ACC112 (cell line): ENCODE measurements at regions not wholly inside any gene's neighbourhood (a gene's known extent, or its start where the extent isn't known, plus 50 kb on each side); places are given as distances from the start of the nearest gene placed in this dataset.
"Not testable (repeated sequence)": the region's sequence is repeated elsewhere in the genome, so short reads cannot be mapped to it uniquely, and the experiment has no call there.

Source experiments
- H2AFZ ChIP-seq: fragments of 200-600 bp; sonication (generic); one replicate; pipeline ENCODE4 v1.6.0; 2017; ENCODE audit warnings: antibody characterized with exemption, low read length; ENCODE audit not compliant: unreplicated experiment
- H3K27ac ChIP-seq: fragments of 200-600 bp; sonication (generic); 2 replicates; pipeline ENCODE4 v1.5.1; 2014; ENCODE audit warnings: low read depth, mild to moderate bottlenecking, antibody characterized with exemption, low read length, moderate library complexity
- H3K27me3 ChIP-seq: fragments of 200-600 bp; sonication (generic); 2 replicates; pipeline ENCODE4 v1.6.1; 2014; ENCODE audit warnings: mild to moderate bottlenecking, antibody characterized with exemption, low read length, moderate library complexity, mixed read lengths; ENCODE audit not compliant: insufficient read depth
- H3K36me3 ChIP-seq: fragments of 200-600 bp; sonication (generic); 2 replicates; pipeline ENCODE4 v1.6.1; 2016; ENCODE audit warnings: mild to moderate bottlenecking, antibody characterized with exemption, low read length, moderate library complexity, mixed read lengths; ENCODE audit not compliant: insufficient read depth
- H3K4me1 ChIP-seq: fragments of 200-600 bp; sonication (generic); one replicate; pipeline ENCODE4 v1.6.1; 2016; ENCODE audit warnings: low read length, mixed read lengths; ENCODE audit not compliant: insufficient read depth, unreplicated experiment, control insufficient read depth
- H3K4me3 ChIP-seq: fragments of 200-600 bp; sonication (generic); 2 replicates; pipeline ENCODE4 v1.5.1; 2014; ENCODE audit warnings: mild to moderate bottlenecking, low read depth, low read length
- H3K79me2 ChIP-seq: fragments of 200-600 bp; sonication (generic); one replicate; pipeline ENCODE4 v1.6.0; 2016; ENCODE audit warnings: low read length; ENCODE audit not compliant: control insufficient read depth, unreplicated experiment, insufficient read depth

DNA sequence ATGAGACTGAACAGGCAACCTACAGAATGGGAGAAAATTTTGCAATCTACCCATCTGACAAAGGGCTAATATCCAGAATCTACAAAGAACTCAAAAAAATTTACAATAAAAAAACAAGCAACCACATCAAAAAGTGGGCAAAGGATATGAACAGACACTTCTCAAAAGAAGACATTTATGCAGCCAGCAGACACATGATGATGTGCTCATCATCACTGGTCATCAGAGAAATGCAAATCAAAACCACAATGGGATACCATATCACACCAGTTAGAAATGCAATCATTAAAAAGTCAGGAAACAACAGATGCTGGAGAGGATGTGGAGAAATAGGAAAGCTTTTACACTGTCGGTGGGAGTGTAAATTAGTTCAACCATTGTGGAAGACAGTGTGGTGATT lies 51.7 kb upstream of the PAXBP1 start:
- not testable (repeated sequence) for H3K27me3 ChIP-seq, H2AFZ ChIP-seq, H3K4me1 ChIP-seq, H3K4me3 ChIP-seq, H3K79me2 ChIP-seq, H3K27ac ChIP-seq, H3K36me3 ChIP-seq

DNA sequence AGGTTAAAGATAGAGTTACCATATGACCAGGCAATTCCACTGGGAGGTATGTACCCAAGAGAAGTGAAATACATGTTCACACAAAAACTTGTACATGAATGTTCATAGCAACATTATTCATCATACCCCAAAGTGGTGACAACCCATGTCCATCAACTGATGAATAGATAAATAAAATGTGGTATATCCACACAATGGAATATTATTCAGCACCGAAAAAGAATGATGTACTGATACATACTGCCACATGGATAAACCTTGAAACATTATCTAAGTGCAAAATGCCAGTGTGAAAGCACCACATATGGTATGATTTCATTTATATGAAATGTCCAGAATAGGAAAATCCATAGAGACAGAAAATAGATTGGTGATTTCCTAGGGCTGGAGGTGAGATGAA lies 53.4 kb upstream of the PAXBP1 start:
- Histone ChIP-seq H3K27ac (no peak overlapping the region), H3K4me1 (peaks cover 2% of the 10 kb centered on the region), H3K79me2 (no peaks in the 10 kb centered on the region), H3K4me3 (no peak overlapping the region), H3K36me3 (no peaks in the 10 kb centered on the region), H3K27me3 (no peaks in the 10 kb centered on the region), H2AFZ (no peak overlapping the region)

DNA sequence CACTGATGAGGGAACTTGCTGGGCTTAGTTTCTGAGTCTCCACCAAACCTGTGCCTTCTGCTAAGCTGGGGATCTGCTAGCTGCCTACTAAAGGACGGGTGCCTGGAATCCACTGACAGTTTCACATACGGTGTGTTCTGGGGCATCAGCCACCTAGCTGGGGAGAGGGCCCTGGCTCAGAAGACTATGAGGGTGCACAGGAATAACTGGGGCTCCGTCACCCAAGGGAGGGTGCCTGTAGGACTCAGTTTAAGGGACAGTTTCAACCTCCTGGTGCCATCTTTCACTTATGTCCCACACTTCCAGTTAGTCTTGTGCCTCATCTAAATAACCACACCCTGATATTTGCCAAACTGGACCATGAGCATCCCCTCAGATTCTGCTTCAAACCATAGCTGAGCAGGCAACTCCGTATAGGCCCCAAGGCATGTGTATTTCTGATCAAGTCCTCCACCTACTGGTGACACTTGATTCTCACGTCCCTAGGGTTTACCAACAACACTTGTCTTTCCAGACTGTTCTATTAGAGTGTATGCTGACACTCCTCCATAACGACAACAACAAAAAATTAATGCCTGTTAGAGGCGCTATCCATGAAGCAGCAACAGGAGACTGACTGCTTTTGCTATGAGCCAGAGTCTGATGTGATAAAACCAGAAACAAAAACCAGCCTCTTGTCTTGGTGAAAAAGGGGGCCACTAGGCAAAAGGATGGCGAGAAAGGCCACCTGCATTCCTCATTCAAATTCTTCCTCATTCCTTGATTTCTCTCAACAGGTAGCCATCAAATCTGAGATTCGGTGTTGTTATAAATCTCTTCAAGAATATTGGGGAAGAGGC lies 55.0 kb upstream of the PAXBP1 start:
- H2AFZ ChIP-seq: no peak overlapping the region
- no peak overlapping the region for H3K4me3 ChIP-seq
- no peaks in the 10 kb centered on the region; the same call in 1 of the 2 replicates for H3K27me3 ChIP-seq
- H3K36me3 ChIP-seq: no peaks in the 10 kb centered on the region
- H3K4me1 ChIP-seq: no peaks in the 10 kb centered on the region
- no peaks in the 10 kb centered on the region for H3K79me2 ChIP-seq
- H3K27ac ChIP-seq: no peak overlapping the region

DNA sequence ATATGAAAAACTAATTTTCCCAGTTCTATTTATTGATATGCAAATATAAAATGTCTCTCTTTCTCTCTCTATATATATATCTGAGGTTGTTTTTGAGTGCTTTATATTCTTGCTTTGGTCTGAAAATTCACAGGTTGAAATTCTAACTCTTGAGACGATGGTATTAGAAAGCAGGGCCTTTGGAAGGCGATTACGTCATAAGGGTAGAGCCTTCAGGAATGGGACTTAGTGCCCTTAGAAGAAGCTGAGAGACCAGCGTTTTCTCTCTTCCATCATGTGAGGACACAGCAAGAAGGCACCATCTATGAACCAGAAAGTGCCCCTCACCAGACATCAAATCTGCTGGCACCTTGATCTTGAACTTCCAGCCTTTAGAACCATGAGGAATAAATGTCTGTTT lies 57.4 kb upstream of the PAXBP1 start:
- Histone ChIP-seq H3K79me2 (no peaks in the 10 kb centered on the region), H3K36me3 (no peaks in the 10 kb centered on the region), H3K27ac (no peak overlapping the region), H2AFZ (no peak overlapping the region), H3K27me3 (peaks cover 6% of the 10 kb centered on the region), H3K4me1 (no peaks in the 10 kb centered on the region), H3K4me3 (no peak overlapping the region)

DNA sequence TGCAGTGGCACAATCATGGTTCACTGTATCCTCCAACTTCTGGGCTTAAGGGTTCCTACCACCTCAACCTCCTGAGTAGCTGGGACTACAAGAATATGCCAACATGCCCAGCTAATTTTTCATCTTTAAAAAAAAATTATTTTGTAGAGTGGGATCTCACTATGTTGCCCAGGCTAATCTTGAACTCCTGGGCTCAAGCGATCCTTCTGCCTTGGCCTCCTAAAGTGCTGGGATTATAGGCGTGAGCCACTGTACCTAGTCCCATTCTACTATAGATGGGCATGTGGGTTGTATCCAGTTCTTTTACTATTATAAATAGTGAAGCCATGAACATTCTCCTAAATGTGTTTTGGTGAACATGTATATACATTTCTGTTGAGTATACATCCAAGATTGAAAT lies 57.9 kb upstream of the PAXBP1 start:
- H3K27me3 ChIP-seq: peaks cover 10% of the 10 kb centered on the region
- H3K79me2 ChIP-seq: no peaks in the 10 kb centered on the region
- H2AFZ ChIP-seq: no peak overlapping the region
- H3K4me1 ChIP-seq: no peaks in the 10 kb centered on the region
- no peaks in the 10 kb centered on the region for H3K36me3 ChIP-seq
- no peak overlapping the region for H3K4me3 ChIP-seq
- no peak overlapping the region for H3K27ac ChIP-seq

DNA sequence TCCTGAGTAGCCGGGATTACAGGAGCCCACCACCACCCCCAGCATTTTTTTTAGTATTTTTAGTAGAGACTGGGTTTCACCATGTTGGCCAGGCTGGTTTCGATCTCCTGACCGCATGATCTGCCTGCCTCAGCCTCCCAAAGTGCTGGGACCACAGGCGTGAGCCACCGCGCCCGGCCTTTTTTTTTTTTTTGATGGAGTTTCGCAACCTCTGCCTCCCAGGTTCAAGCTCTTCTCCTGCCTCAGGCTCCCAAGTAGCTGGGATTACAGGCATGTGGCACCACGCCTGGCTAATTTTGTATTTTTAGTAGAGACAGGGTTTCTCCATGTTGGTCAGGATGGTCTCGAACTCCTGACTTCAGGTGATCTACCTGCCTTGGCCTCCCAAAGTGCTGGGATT lies 60.2 kb upstream of the PAXBP1 start:
- not testable (repeated sequence) for H3K79me2 ChIP-seq, H3K4me3 ChIP-seq, H2AFZ ChIP-seq, H3K4me1 ChIP-seq, H3K27ac ChIP-seq, H3K36me3 ChIP-seq
- H3K27me3 ChIP-seq: peaks cover 24% of the 10 kb centered on the region

DNA sequence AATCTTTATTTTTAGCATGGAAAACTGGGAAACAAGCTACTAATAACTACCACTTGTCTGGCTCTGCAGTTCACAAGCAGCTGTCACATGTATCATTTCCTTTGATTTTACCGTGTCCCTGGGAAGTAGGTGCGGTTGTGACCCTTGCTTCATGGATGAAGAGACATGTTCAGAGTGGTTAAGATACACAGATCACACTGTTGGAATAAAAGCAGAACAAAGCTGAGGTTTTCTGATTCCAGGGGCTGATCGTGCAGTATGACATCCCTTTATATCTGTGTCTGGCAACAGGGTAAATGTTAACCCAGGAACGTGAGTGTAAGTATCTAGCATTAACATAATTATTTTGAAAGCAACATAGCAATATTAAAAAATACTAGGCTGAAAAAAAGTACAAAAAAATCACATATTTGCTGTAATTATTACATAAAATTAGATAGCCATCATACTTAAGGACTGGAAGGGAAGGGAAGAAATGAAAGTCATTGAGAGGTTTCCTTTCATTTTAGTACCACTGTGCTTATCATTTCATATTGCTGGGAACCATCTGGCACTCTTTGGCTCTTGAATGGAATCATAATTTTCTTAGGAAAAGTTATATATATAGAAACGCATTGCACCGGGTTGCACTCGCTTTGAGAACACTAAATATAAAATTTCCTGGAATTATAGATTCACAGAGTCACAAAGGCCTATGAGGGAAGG lies 62.8 kb upstream of the PAXBP1 start:
- H3K27me3 ChIP-seq: peaks cover 49% of the 10 kb centered on the region

DNA sequence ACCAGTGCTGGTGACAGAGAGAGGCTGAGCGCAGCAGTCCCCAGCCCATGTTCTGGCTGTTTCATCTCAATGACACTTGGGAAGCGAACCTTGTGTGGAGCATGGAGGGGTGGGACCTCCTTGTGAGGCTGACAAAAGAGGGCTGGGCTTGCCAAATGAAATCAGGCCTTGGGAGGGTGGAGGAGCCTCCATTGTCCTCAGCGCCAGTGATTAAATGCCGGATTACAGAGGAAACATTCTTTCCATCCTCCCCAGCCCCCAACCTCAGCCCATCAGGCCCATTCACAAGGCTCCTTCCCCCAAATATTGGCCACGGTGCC lies 63.3 kb upstream of the PAXBP1 start:
- Histone ChIP-seq H2AFZ (no peak overlapping the region), H3K79me2 (no peaks in the 10 kb centered on the region), H3K27ac (no peak overlapping the region), H3K4me3 (no peak overlapping the region), H3K36me3 (no peaks in the 10 kb centered on the region), H3K27me3 (peaks cover 54% of the 10 kb centered on the region), H3K4me1 (no peaks in the 10 kb centered on the region)

More for the DNA sequence above, 62.8 kb upstream of the PAXBP1 start:
- Histone ChIP-seq H2AFZ (no peak overlapping the region), H3K4me3 (no peak overlapping the region), H3K79me2 (no peaks in the 10 kb centered on the region), H3K27ac (no peak overlapping the region), H3K36me3 (no peaks in the 10 kb centered on the region), H3K4me1 (no peaks in the 10 kb centered on the region)

DNA sequence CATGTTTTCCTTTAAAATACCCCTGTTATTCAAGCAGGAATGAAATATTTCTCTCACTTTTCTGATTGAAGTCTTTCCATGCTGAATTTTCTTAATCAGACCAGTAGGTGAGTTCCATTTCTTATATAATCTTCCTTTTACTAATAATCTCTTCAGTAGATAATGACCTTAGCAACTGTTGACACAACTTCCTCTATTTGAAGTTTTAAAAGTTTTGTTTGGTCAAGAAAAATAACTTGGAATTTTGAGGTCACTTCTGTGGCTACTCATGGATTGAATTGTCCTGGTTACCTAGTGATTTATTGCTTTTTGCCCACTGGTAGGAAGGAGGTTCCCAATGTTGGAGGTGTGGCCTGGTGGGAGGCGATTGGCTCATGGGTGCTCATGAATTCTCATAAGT lies 70.6 kb upstream of the PAXBP1 start:
- H3K27me3 ChIP-seq: peaks cover 35% of the 10 kb centered on the region
- no peak overlapping the region for H2AFZ ChIP-seq
- H3K79me2 ChIP-seq: no peaks in the 10 kb centered on the region

DNA sequence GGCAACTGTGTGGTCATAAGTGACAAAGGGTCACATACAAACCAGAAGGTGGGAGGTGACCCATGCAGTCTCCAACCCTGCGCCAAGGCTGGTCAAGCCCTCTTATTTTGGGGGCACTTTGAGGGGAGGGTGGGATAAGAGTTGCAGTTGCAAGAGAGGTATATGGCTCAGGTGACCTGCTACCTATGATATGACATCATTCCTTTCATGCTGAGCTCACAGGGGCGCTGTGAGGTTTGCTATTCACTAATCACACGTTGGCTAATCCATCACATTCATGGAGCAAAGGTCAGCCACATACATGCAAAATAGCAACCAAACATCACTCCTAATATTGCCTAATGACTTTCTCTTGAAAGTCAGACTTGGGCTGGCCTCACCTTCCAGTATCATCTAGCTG lies 72.0 kb upstream of the PAXBP1 start:
- no peaks in the 10 kb centered on the region for H3K36me3 ChIP-seq
- H2AFZ ChIP-seq: no peak overlapping the region
- peaks cover 31% of the 10 kb centered on the region for H3K27me3 ChIP-seq
- no peak overlapping the region for H3K27ac ChIP-seq
- no peak overlapping the region for H3K4me3 ChIP-seq
- H3K79me2 ChIP-seq: no peaks in the 10 kb centered on the region
- peaks cover 13% of the 10 kb centered on the region for H3K4me1 ChIP-seq

More for the DNA sequence above, 70.6 kb upstream of the PAXBP1 start:
- no peaks in the 10 kb centered on the region for H3K36me3 ChIP-seq
- peaks cover 13% of the 10 kb centered on the region for H3K4me1 ChIP-seq
- H3K27ac ChIP-seq: no peak overlapping the region
- H3K4me3 ChIP-seq: no peak overlapping the region

DNA sequence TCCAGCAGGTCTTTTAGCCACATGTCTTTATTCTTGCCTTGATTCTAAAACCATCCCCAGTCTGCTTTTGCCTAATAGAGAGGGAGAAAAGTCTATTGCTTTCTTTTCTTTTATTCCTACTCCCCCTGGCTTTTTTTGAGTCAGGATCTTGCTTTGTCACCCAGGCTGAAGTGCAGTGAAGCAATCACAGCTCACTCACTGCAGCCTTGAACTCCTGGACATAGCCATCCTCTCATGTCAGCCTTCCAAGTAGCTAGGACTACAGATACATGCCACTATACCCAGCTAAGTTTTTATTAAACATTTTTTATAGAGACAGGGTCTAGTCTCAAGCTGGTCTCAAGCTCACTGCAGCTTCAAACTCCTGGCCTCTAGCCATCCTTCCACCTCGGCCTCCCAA lies 72.5 kb upstream of the PAXBP1 start:
- H2AFZ ChIP-seq: no peak overlapping the region

More for the DNA sequence above, 72.5 kb upstream of the PAXBP1 start:
- Histone ChIP-seq H3K27ac (no peak overlapping the region), H3K4me1 (peaks cover 13% of the 10 kb centered on the region), H3K4me3 (no peak overlapping the region), H3K27me3 (peaks cover 31% of the 10 kb centered on the region), H3K36me3 (no peaks in the 10 kb centered on the region), H3K79me2 (no peaks in the 10 kb centered on the region)
